ENCODE measurements at regions not wholly inside any gene's neighbourhood (a gene's known extent, or its start where the extent isn't known, plus 50 kb on each side); places are given as distances from the start of the nearest gene placed in this dataset.
A peak's percentile ranks its signal among the peaks of the same experiment; 100 is the strongest.

DNA sequence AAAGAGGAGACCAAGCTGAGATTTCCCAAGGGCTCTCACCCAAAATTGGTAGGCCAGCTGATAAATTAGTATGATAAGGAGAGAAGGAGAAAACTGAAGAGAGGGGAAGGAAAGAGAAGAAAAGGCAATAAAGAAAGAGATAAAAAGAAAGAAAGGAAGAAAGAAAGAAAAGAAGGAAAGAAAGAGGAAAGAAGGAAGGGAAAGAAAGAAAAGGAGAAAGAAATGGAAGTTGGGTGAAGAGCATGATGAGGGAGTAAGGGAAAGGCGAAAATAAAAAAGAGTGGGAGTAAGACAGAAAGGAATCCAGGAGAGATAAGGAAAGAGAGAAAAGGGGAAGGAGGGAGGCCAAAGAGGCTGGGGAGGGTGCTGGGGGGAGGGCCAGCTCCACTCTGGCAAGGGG, 95.4 kb downstream of the MRM1 start:
- DNase-seq, result no peak

GRCh38 chr17:36697903-36698530, 96.6 kb downstream of the MRM1 start:
- peak; percentile 12 for DNase-seq

- no peak for DNase-seq
These were observed 100.2 kb downstream of the MRM1 start for GRCh38 chr17:36701429-36702099.

DNA sequence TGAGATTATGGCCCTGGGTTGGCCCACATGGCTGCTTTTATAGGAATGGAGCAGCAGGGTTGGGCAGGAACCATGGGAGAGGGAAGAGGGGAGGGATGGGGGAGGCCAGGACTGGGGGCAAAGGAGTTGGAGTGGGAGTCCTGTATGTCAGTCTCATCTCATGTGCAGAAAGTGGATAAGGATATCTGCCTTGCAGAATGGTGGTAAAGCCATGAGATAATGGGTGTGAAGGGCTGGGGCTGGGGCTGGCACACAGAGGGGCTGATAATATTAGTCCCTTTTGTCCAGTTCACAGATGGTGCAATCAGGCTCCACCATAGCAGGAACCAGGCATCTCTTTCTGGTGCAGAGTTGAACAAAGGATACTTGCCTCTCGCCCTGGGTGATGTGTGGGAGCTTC, 101.3 kb downstream of the MRM1 start:
- DNase-seq, result no peak

- DNase-seq, result peak; percentile 42
These were observed 102.5 kb downstream of the MRM1 start for GRCh38 chr17:36703860-36704266.

- DNase-seq, result no peak
These were observed 104.0 kb downstream of the MRM1 start for GRCh38 chr17:36705283-36705795.

DNA sequence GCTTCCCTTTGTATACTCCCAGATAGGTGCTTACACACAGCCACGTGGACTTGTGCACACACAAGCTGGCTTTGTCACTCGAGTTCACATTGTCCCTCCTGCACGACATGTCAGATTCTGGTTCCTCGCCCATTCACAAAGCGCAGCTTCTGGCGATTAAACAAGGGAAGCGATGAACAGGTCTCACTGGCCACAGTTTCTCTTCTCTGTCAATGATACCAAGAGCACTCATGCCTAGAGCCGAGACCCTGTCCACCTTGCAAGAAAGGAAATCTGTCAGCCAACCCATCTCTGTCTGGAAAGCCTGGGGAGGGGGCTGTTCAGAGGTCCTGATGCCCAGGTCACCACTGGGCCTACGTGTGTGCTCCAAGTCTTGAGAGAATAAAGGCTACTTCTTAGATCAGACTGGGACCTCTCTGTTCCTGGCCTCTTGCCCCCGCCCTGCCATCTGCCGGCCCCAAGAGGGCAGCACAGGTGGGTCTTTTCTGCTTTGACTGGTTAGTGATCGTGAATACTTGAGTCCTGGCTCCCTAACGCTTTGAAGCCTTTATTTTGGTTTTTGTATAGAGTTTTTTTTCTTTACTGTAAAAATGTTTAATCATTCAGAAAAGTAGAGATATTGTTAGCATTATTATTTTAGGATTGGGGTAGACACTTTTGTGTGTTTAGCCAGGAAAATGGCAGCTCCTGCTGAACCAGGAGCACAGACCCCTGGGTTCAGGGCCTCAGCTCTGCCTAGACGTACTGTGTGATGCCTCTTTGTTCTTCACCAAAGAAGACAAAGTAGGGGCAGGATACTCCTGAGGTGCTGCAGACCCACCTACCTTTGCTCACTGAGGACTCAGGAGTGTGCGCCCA, 104.7 kb downstream of the MRM1 start:
- DNase-seq, result peak; percentile 16

- DNase-seq, result no peak
These were observed 106.5 kb downstream of the MRM1 start for GRCh38 chr17:36707904-36708303.

GRCh38 chr17:36714789-36715188, 113.4 kb downstream of the MRM1 start:
- no peak for DNase-seq

- DNase-seq, result no peak
These were observed 114.6 kb downstream of the MRM1 start for GRCh38 chr17:36715951-36716350.

DNA sequence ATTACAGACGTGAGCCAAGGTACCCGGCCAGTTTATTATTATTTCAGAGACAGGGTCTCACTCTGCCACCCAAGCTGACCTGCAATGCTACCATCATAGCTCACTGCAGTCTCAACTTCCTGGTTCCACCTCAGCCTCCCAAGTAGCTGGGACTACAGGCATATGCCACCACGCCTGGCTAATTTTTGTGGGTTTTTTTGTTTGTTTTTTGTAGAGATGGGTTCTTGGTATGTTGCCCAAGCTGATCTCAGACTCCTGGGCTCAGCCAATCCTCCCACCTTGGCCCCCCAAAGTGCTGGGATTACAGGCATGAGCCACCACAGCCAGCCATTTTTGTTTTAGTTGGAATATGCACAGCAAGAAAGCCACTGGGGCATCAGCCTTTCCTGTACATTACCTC, 115.7 kb downstream of the MRM1 start:
- no peak for DNase-seq

DNA sequence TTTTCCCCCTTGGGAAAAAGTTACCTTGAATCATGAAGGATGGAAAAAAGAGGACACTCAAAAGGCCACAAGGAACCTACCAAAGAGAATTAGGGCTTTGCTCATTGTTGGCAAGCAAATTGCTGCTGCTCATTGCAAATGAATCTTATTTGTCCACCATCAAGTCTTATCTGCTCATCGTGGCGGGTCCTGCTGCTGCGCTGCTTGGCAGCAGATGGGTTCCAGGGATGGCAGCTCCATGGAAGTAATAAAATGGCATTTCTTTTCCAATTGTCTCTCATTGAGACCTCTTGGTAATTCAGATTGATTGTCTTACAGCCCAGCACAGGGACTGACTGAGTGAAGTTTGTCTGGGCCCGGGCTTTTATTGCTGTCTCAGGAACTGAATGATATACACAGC, 118.7 kb downstream of the MRM1 start:
- DNase-seq, result no peak

- no peak for DNase-seq
These were observed 120.3 kb downstream of the MRM1 start for GRCh38 chr17:36721560-36722120.

GRCh38 chr17:36722121-36722902, 120.9 kb downstream of the MRM1 start:
- DNase-seq, result peak; percentile 12

DNA sequence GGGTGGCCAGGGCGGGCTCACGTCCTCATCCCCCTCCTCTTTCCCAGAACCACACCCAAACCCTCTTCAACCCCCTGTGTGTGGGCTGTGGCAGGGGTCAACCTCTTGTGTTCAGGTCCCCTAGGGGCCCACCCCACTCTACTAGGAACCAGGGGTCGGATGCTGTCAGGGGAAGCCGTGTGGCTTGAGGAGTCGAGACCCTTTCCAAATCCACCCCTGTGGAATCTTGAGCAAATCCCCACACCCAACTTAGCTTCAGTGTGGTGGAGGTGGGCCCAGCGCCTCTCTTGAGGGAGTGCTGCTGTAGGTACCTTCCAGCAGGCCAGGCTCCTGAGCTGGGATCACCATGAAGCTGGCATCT, 121.5 kb downstream of the MRM1 start:
- DNase-seq, result no peak

- no peak for DNase-seq
These were observed 122.2 kb downstream of the MRM1 start for GRCh38 chr17:36723459-36724025.

DNA sequence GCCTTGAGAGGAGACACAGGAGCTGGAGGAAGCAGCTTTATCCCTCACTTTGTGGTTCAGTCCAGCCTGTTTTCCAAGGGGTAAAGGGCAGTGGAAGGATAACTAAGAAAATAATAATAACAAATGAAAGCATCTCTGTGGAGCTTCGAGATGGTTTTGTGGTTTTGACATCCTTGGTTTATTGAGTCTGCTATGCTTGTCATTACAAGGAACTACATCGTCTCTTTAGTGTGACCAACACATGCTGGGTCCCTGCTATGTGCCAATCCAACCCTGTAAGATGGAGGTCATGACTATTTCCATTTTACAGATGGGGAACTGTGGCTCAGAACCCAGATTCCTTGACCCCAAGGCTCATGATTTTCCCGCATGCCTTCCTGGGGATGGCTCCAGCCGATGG, 124.8 kb downstream of the MRM1 start:
- DNase-seq, result no peak

GRCh38 chr17:36727052-36727451, 125.7 kb downstream of the MRM1 start:
- DNase-seq, result no peak

DNA sequence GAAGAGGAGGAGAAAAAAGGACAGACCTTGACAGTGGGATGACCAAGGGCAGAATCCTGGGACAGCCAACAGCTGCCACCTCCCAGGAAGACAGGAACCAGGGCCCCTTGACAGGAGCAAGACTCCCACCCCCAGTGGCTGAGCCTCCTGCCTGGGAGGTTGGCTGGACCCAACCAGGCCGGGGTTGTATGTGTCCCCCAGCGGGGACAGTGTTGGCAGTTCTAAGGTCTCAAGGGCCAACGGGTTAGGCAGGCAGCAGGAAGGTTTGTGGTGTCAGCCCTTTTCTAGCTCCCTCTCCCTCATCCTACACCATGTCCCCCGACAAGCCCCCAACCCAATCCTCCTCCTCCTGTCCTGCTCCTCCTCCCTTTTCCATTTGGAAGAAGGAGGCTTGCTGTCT, 126.2 kb downstream of the MRM1 start:
- DNase-seq, result no peak

GRCh38 chr17:36728030-36728991, 126.9 kb downstream of the MRM1 start:
- DNase-seq, result no peak
